ACHN (cell line): ENCODE measurements at regions not wholly inside any gene's neighbourhood (a gene's known extent, or its start where the extent isn't known, plus 50 kb on each side); places are given as distances from the start of the nearest gene placed in this dataset.
"Not testable (repeated sequence)": the region's sequence is repeated elsewhere in the genome, so short reads cannot be mapped to it uniquely, and the experiment has no call there.

Source experiments
- DNase-seq: peaks from one replicate; pipeline ENCODE4 v3.0.0-alpha.2; 2015
- in situ Hi-C: cut with HindIII; loops from 2 replicates; pipeline ENCODE4 v1.10.0; 2017; ENCODE audit warnings: low sequenced_read_pairs, low pct_ligation_motif_present, low pct_unique_long_range_greater_than_20kb

DNA sequence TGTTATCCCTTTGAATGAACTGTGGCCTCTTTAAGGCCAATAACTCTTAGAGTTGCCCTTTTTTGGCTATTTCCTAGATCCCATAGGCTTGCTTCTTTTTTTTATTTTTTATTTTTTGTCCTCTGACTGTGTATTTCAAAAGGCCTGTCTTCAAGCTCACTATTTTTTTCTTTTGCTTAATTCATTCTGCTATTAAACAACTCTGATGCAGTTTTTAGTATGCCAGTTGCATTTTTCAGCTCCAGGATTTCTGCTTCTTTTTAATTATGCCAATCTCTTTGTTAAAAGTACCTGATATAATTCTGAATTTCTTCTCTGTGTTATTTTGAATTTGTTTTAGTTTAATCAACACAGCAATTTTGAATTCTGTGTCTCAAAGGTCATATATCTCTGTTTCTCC is 912.1 kb downstream of the PLOD2 start:
- in situ Hi-C loops = no loop called here
- no peak for DNase-seq

DNA sequence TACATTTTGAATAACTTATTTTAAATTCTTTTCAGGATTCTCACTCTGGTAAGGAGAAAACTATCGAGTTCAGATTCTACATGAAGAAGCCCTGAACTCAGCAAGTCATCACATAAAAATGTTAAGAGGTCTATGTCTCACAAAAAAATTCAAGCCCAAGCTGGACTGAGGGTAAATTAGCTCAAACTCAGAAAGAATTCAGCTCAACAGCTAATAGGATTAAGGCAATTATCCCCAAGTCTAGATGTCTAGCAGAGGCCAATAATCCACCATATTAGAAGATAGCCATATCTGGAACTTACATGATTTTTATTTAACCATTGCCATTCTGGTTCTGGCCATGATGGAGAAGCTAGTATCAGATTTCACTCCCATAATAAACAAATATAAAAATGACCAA is 909.7 kb downstream of the PLOD2 start:
- DNase-seq = no peak
- in situ Hi-C loops = no loop called here

DNA sequence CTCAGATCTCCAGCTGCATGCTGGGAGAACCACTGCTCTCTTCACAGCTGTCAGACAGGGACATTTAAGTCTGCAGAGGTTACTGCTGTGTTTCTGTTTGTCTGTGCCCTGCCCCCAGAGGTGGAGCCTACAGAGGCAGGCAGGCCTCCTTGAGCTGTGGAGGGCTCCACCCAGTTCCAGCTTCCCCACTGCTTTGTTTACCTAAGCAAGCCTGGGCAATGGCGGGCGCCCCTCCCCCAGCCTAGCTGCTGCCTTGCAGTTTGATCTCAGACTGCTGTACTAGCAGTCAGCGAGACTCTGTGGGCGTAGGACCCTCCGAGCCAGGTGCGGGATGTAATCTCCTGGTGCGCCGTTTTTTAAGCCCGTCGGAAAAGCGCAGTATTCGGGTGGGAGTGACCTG is 903.0 kb downstream of the PLOD2 start:
- DNase-seq, in situ Hi-C loops: not testable (repeated sequence)

DNA sequence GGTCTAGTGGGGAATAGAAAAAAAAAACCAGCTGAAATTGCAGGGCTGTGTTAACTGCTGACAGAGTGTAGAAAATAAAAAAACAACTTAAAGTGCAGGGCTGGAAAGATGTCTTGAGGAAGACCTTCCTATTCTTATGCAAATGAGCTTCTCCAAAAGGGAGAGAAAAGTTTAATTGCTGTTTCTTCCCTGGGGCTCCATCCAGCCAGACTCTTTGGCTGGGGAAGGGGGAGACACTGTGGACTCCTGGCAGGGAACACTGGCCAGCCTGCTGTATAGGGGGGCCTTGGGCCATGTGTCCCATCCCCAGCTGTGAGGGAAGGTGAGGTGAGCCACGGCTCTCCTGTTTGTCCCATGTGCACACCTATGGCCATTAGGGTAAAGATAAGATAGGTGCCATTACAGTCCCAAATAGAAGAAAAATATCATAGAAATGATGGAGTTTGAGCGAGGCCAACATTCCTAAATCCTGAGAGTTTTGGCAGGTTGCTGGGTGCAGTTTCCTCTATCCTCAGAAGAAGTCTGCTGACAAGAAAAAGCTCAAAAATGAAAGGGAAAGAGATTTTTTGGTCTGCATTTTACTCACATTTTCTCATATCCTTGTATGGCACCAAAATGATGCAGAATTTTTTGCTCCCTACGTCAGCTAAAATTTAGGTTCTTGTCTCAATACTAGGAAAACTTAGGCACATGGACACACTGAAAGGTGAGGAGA is 901.7 kb downstream of the PLOD2 start:
- in situ Hi-C loops = no loop called here
- DNase-seq = no peak

DNA sequence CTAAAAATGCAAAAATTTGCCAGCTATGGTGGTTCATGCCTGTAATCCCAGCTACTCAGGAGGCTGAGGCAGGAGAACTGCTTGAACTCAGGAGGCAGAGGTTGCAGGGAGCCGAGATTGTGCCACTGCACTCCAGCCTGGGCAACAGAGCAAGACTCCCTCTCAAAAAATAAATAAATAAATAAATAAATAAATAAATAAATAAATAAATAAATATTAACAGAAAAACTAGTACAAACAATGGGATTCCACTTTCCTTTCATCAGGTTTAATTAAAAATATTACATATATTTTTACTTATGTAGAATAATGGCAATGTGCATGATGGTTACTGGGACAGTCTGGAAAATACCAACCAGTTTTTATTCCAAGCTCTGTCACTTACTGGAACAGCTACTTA is 897.5 kb downstream of the PLOD2 start:
- in situ Hi-C loops, DNase-seq: not testable (repeated sequence)

DNA sequence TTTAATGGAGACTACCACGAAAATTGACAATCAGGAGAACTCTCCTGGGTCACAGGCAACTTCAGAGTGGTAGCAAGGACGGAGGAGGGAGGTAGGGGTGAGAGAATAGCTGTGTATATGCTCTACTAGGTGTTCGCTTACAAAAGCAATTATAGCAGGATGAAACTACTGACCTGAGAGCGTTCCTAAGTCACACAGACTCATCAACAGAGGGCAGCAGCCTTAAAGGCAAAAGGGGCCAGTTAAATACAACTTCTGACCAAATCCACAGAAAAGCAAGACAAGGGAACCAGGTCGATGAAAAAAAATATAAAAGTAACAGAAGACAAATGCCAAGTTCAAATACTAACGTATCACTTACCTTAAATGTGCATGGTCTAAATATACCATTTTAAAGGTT is 894.6 kb downstream of the PLOD2 start:
- in situ Hi-C loops = no loop called here
- no peak for DNase-seq

DNA sequence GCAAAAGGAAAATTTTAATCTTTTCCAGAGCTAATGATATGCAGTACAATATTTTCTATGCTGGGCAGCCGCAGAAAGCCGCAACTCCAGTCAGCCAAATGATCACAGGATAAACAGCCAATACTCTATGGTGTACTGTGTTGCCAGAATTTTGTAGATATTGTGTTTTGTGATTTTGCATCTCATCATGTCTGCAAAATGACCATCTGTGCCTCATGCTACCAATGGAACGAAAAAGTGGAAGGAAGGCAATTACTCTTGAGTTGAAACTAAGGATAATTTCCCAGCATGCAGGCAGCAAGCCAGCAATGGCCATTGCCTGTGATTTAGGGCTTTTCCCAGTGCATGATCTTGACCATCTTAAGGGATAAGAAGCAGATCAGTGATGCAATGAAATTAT is 891.9 kb downstream of the PLOD2 start:
- no peak for DNase-seq
- in situ Hi-C loops = no loop called here

DNA sequence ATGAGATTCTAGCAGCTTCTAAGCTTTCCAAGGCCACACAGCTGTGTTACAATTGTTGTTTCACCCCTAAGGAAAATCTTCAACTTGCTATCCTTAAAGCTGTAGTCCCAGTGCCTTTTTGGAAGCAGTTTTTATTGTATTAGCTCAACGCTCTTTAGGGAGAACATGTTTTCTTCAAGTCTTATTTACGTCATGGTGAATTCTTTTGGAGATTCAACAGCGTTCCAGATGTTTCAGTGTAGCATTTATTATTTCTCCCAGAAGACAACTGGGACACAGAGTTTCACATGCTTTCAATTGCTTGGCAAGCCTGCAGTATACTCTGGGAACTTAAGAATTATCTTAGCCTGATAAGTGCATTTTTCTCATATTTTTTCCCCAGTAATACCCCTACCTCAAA is 888.3 kb downstream of the PLOD2 start:
- DNase-seq = no peak

DNA sequence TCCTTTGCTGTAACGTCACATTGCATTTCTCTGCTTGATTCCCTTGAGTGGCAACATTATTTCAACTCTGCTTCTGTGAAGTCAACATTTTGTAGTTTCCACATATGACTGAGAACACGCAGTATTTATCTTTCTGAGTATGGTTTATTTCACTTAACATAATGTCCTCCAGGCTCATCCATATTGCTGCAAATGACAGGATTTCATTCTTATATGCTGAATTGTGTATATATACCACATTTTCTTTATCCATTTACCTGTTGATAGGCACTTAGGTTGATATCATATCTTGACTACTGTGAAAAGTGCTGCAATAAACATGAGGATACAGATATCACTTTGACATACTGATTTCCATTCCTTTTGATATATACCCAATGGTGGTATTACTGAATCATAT is 878.5 kb downstream of the PLOD2 start:
- no peak for DNase-seq
- in situ Hi-C loops = no loop called here

More for the DNA sequence above, 888.3 kb downstream of the PLOD2 start:
- in situ Hi-C loops = no loop called here

DNA sequence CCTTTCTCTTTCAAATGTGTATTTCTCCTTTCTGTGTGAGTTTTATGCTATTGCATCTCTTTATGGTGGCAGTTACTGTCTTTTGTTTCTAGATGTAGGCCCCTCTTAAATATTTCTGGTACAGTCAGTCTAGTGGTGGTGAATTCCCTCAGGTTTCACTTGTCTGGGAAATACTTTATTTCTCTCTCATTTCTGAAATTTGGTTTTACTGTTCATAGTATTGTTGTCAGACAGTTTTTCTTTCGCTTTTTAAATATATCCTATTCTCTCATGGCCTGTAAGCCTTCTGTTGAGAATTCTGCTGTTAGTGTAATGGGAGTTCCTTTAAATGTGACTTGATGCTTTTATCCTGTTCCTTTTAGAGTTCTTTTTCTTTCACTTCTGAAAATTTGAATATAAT is 874.0 kb downstream of the PLOD2 start:
- in situ Hi-C loops = no loop called here
- no peak for DNase-seq

DNA sequence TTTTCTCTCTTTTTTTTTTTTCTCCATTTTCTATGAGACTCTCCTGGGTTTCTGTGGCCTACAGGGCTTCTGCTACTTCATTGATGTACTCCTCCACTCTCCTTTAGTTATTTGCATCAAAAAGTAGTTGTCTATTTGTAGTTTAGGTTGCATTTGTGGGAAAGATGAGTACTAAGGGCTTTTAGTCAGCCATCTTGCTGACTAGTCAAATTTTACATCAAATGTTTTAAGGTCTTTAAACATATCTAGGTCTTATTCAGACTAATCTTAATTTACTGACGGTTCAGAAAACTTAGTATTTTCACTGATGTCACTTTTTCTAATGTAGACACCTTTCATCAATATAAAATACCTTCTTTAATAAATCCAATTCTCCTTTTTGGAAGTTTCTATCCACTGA is 871.0 kb downstream of the PLOD2 start:
- no peak for DNase-seq
- in situ Hi-C loops = no loop called here

DNA sequence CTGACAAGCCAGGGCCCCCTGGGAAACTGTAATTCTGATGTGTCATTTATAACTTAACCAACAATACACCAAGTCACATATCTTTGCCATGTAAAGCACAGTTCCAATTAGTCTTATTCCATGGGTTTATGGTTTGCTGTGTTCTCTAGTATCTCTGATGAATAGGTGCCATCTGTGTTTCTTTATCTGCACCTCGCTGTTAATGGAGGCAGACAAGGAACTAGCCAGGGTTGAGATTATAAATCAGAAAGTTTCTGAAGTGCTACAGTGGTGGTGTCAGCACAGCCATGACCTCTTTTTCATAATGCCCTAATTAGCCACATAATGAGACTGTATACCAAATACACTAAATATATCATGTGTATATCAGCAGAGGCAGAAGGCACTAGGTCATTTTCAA is 866.4 kb downstream of the PLOD2 start:
- DNase-seq = no peak
- in situ Hi-C loops = no loop called here

DNA sequence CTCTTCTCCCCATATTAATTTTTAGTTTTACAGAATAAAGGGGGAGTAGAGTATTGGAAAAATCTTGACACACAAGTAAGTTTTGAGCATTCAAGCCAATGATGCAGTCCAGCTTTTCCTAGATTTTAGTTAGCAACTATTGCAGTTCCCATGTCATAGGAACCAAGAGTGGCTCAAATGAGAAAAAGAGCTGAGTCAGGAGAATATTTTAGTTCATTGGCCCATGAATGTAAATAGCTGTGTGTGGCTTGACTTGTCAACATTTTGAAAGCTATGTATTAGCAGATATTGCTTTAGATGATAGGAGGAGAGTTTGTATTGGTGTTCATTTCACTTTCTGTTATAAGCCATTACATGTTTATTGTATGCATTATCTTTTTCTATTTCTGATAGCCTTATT is 853.7 kb downstream of the PLOD2 start:
- in situ Hi-C loops = no loop called here
- DNase-seq = no peak

DNA sequence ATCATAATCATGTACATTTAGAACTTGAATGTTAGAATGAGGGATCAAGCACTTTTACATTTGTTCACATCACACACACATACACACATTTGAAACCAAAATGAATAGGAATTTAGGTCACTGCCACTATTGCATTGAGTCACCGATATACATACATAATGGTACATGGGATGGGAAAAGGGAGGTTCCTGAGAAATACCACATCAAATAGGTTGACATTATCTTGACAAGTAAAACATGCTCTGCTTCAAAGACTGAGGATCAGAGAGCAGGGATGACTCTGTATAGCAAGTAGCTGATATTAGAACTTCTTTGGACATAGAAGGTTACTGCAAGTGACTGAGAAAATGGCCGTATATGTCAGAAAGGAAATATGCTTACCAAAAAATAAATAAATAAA is 847.2 kb downstream of the PLOD2 start:
- DNase-seq = no peak
- in situ Hi-C loops = no loop called here

DNA sequence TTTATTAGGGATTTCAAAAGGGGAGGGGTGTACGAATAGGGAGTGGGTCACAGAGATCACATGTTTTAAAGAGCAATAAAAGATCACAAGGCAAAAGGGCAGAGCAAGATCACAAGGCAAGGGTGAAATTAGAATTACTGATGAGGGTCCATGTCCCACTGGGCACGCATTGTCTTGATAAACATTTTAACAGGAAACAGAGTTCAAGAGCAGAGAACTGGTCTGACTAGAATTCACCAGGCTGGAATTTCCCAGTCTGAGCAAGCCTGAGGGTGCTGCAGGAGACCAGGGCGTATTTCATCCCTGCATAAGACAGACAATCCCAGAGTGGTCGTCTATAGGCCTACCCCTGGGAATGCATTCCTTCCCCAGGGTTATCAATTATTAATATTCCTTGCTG is 844.7 kb downstream of the PLOD2 start:
- in situ Hi-C loops, DNase-seq: not testable (repeated sequence)

DNA sequence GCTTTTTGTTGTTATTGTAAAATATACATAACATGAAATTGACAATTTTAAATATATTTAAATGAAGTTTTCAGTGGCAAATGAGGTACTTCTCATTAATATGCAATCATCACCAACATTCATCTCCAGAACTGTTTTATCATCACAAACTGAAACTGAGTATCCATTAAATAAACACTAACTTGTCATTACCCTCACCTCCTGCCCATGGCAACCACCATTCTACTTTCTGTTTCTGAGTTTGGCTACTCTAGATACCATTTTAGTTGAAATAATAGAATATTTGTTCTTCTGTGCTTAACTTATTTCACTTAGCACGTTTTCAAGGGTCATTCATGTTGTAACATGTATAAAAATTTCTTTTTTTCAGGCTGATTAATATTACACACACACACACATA is 834.3 kb downstream of the PLOD2 start:
- no peak for DNase-seq
- in situ Hi-C loops = no loop called here

DNA sequence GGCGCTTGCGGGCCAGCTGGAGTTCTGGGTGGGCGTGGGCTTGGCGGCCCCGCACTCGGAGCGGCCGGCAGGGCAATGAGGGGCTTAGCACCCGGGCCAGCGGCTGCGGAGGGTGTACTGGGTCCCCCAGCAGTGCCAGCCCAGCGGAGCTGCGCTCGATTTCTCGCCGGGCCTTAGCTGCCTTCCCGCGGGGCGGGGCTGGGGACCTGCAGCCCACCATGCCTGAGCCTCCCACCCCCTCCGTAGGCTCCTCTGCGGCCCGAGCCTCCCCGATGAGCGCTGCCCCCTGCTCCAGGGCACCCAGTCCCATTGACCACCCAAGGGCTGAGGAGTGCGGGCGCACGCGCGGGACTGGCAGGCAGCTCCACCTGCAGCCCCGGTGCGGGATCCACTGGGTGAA is 827.6 kb downstream of the PLOD2 start:
- in situ Hi-C loops, DNase-seq: not testable (repeated sequence)

DNA sequence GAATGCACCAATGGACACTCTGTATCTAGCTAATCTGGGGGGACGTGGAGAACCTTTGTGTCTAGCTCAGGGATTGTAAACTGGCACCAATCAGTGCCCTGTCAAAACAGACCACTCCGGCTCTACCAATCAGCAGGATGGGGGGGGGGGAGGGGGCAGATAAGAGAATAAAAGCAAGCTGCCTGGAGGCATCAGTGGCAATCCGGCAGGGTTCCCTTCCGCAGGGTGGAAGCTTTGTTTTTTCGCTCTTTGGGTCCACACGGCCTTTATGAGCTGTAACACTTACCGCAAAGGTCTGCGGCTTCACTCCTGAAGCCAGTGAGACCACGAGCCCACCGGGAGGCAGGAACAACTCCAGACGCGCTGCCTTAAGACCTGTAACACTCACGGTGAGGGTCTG is 827.1 kb downstream of the PLOD2 start:
- DNase-seq = no peak
- in situ Hi-C loops = no loop called here

DNA sequence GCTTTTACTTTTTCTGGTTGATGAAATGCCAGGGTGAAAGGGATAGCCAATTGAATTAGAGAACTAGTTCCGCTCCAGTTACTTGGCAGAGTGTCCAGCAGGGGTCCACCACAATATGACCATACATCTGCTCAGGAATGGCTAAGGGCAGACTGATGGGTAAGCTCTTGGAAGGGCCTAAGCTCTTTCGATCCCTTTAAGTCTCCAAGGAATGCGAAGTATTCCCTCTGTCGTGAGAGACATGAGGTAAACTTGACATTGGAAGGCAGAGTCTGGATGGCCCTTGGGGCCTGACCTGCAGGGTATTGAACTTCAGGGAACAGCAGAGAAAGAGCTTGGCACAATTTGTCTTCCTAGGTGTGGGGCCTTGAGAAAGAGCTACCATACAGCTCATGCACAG is 805.8 kb downstream of the PLOD2 start:
- peak; percentile 0 for DNase-seq
- in situ Hi-C loops = no loop called here

DNA sequence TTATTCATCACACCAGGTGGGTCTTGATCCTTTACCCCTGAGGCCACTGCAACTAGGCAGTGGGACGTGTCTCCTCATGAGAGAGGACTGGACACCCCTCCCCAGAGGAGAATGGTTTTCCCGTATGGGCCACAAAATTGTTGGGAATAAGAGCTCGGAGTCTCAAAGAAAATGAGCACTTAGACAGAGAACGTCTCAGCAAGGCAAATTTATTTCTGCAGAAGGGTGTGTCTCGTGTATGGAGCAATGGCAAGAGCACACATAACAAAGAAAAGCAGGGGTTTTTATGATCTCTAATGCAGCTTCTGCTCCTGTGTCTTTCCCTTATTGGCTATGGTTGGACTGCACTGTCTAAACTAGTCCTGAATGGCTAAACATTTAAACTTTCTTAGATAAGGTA is 803.5 kb downstream of the PLOD2 start:
- in situ Hi-C loops = no loop called here
- DNase-seq = no peak

DNA sequence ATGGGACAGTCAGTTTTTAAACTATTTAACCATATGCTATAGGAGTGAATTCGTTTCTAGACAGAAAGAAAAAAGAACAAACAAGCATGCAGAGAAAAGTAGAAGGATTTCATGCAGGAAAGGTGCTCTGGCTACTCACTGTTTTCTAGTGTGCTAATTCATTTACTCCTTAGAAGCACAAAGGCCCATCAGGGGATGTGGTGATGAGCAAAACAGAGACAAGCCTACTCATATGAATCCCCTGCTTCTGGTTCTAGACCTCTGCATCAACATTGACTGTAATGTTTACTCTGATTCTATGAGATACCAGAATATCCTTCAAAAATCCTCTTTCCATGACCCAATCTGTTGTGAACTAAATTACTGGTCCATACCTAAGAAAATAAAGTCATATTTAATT is 801.9 kb downstream of the PLOD2 start:
- no peak for DNase-seq
- in situ Hi-C loops = no loop called here
